Activated T-cell treated with anti-CD3 and anti-CD28 coated beads for 4 hours (primary cell): ENCODE measurements at regions not wholly inside any gene's neighbourhood (a gene's known extent, or its start where the extent isn't known, plus 50 kb on each side); places are given as distances from the start of the nearest gene placed in this dataset.

Experiments
- DNase-seq: peaks from one replicate; pipeline ENCODE4 v3.0.0-alpha.2; 2020

- DNase-seq = peak; percentile 51
Measured at GRCh38 chr11:86193297-86194095, 51.1 kb upstream of the EED start.

GRCh38 chr11:86192519-86193257, 51.9 kb upstream of the EED start:
- no peak for DNase-seq

GRCh38 chr11:86191874-86192273, 52.7 kb upstream of the EED start:
- no peak for DNase-seq

- DNase-seq = no peak
Measured at GRCh38 chr11:86187027-86187426, 57.5 kb upstream of the EED start.

GRCh38 chr11:86186386-86186785, 58.2 kb upstream of the EED start:
- no peak for DNase-seq

GRCh38 chr11:86185381-86185750, 59.2 kb upstream of the EED start:
- DNase-seq = no peak

- DNase-seq = no peak
Measured at GRCh38 chr11:86184728-86185380, 59.7 kb upstream of the EED start.

- no peak for DNase-seq
Measured at GRCh38 chr11:86183694-86184093, 60.9 kb upstream of the EED start.

GRCh38 chr11:86182976-86183584, 61.5 kb upstream of the EED start:
- no peak for DNase-seq

GRCh38 chr11:86181379-86181778, 63.2 kb upstream of the EED start:
- DNase-seq = no peak

- DNase-seq = no peak
Measured at GRCh38 chr11:86180851-86181250, 63.7 kb upstream of the EED start.

GRCh38 chr11:86180423-86180822, 64.1 kb upstream of the EED start:
- DNase-seq = no peak

- no peak for DNase-seq
Measured at GRCh38 chr11:86179646-86180064, 64.9 kb upstream of the EED start.

GRCh38 chr11:86177302-86177701, 67.3 kb upstream of the EED start:
- DNase-seq = no peak

- no peak for DNase-seq
Measured at GRCh38 chr11:86176165-86176884, 68.2 kb upstream of the EED start.

- no peak for DNase-seq
Measured at GRCh38 chr11:86175626-86176025, 68.9 kb upstream of the EED start.

- DNase-seq = no peak
Measured at GRCh38 chr11:86175191-86175590, 69.4 kb upstream of the EED start.

- DNase-seq = no peak
Measured at GRCh38 chr11:86174101-86175046, 70.2 kb upstream of the EED start.

- no peak for DNase-seq
Measured at GRCh38 chr11:86172894-86173293, 71.7 kb upstream of the EED start.

- DNase-seq = no peak
Measured at GRCh38 chr11:86171627-86172026, 72.9 kb upstream of the EED start.

GRCh38 chr11:86167499-86168164, 76.9 kb upstream of the EED start:
- DNase-seq = no peak
